ENCODE measurements at regions not wholly inside any gene's neighbourhood (a gene's known extent, or its start where the extent isn't known, plus 50 kb on each side); places are given as distances from the start of the nearest gene placed in this dataset.

- TF ChIP-seq ZNF462 (CRISPR knock-in tag; IDR thresholded peaks at IDR 0.05) (no peak), EZH2 (IDR thresholded peaks at IDR 0.05; ENCODE audit: low read depth, unreplicated experiment) (no peak), JUNB (IDR thresholded peaks at IDR 0.05; ENCODE audit: unreplicated experiment) (no peak)
These were observed 201.7 kb downstream of the RAMP3 start (continued) for GRCh38 chr7:45359250-45359649.

- Histone ChIP-seq H3K4me2 (no peak overlapping the region), H3K36me3 (ENCODE audit: insufficient read depth) (no peaks in the 10 kb centered on the region), H3K9me2 (ENCODE audit: insufficient read depth) (no peaks in the 10 kb centered on the region), H3K4me3 (no peak overlapping the region), H3K79me2 (replicated peaks; ENCODE audit: insufficient read depth) (no peaks in the 10 kb centered on the region), H2AFZ (no peak overlapping the region), H3K4me1 (ENCODE audit: insufficient read depth) (no peaks in the 10 kb centered on the region), H4K20me1 (replicated peaks; ENCODE audit: insufficient read depth) (no peaks in the 10 kb centered on the region), H3K27me3 (ENCODE audit: insufficient read depth) (no peaks in the 10 kb centered on the region), H3K27ac (ENCODE audit: low read depth) (no peak overlapping the region), H3F3A (replicated peaks; ENCODE audit: low read depth) (no peaks in the 10 kb centered on the region)
- peaks cover 6% of the 10 kb centered on the region for H3K27me3 Mint-ChIP-seq (ENCODE audit: insufficient read depth, low read depth, poor library complexity)
- no peaks in the 10 kb centered on the region for H3K36me3 Mint-ChIP-seq (ENCODE audit: low read depth)
- no peak overlapping the region for H3K27ac Mint-ChIP-seq
- no peak for TF ChIP-seq ZNF331 (CRISPR knock-in tag; IDR thresholded peaks at IDR 0.05; ENCODE audit: low read depth)
- no peak for TF ChIP-seq CREB1 (CRISPR knock-in tag; IDR thresholded peaks at IDR 0.05; ENCODE audit: low read depth)
- TF ChIP-seq ZNF114 (CRISPR knock-in tag; IDR thresholded peaks at IDR 0.05) = no peak
- no peak for TF ChIP-seq ETS1 (IDR thresholded peaks at IDR 0.05)
- no peak for TF ChIP-seq EZH2 (IDR thresholded peaks at IDR 0.05; ENCODE audit: low read depth, unreplicated experiment)
- no peak for TF ChIP-seq STAT1 (IDR thresholded peaks at IDR 0.05; ENCODE audit: unreplicated experiment)
- no peak overlapping the region for H3K4me3 Mint-ChIP-seq
- DNase-seq (ENCODE audit: low spot score) = no peak
- H3K4me1 Mint-ChIP-seq = 0 out of 3 replicates have a peak, but pooled peaks cover 4% of the 10 kb centered on the region
- ATAC-seq = no peak
- H3K9me3 Mint-ChIP-seq = no peaks in the 10 kb centered on the region
These were observed 202.2 kb downstream of the RAMP3 start for GRCh38 chr7:45359776-45360175.

Data from GM23338 (cell line).